Keratinocyte (primary cell): ENCODE measurements at regions not wholly inside any gene's neighbourhood (a gene's known extent, or its start where the extent isn't known, plus 50 kb on each side); places are given as distances from the start of the nearest gene placed in this dataset.

Experiments used
- DNase-seq: peaks from one replicate; pipeline ENCODE4 v3.0.0-alpha.2; 2011; ENCODE audit warnings: low read depth, missing footprints, low spot score
- FAIRE-seq: peaks from 2 replicates; lab custom pipeline; 2011; peaks lifted over from hg19 to GRCh38; lab: Jason Lieb, UNC
- H2AFZ ChIP-seq: 2 replicates; pipeline ENCODE4 v1.6.0; 2012; ENCODE audit warnings: low read length, control low read depth, inconsistent platforms; ENCODE audit not compliant: control insufficient read depth
- H3K27ac ChIP-seq: 2 replicates; pipeline ENCODE4 v1.5.1; 2011; ENCODE audit warnings: low read length; ENCODE audit not compliant: control insufficient read depth, insufficient read depth
- H3K27me3 ChIP-seq: 3 replicates; pipeline ENCODE4 v1.6.0; 2011; ENCODE audit warnings: low read length; ENCODE audit not compliant: control insufficient read depth, insufficient read depth; ENCODE audit errors: extremely low read depth
- H3K36me3 ChIP-seq, 2 experiments: 2 replicates in 1 of 2; 3 replicates in 1 of 2; pipeline ENCODE4 v1.5.1; 2011; ENCODE audit warnings: low read length in 2 of 2, mild to moderate bottlenecking in 1 of 2; ENCODE audit not compliant: control insufficient read depth in 2 of 2, insufficient read depth in 2 of 2; ENCODE audit errors: extremely low read depth in 1 of 2
- H3K4me1 ChIP-seq: 3 replicates; pipeline ENCODE4 v1.5.1; 2011; ENCODE audit warnings: low read length; ENCODE audit not compliant: control insufficient read depth, insufficient read depth; ENCODE audit errors: extremely low read depth
- H3K4me2 ChIP-seq: 3 replicates; pipeline ENCODE4 v1.6.0; 2011; ENCODE audit warnings: low read depth, low read length; ENCODE audit not compliant: control insufficient read depth, insufficient read depth; ENCODE audit errors: extremely low read depth
- H3K4me3 ChIP-seq, 3 experiments: fragments of 200-600 bp in 1 of 3; sonication (generic) in 1 of 3; 2 replicates in 2 of 3; 3 replicates in 1 of 3; pipeline ENCODE4 v1.5.1; 2011 to 2016; ENCODE audit warnings: low read length in 3 of 3, mild to moderate bottlenecking in 3 of 3, control low read depth in 2 of 3, inconsistent platforms in 1 of 3, low read depth in 1 of 3, mixed read lengths in 1 of 3, mixed run types in 1 of 3, moderate library complexity in 1 of 3; ENCODE audit not compliant: control insufficient read depth in 2 of 3, insufficient read depth in 2 of 3; ENCODE audit errors: extremely low read depth in 1 of 3
- H3K79me2 ChIP-seq: 2 replicates; pipeline ENCODE4 v1.6.0; 2012; ENCODE audit warnings: low read length; ENCODE audit not compliant: control insufficient read depth, insufficient read depth
- H3K9ac ChIP-seq: 3 replicates; pipeline ENCODE4 v1.6.0; 2011; ENCODE audit warnings: low read length; ENCODE audit not compliant: control insufficient read depth, insufficient read depth; ENCODE audit errors: extremely low read depth
- H3K9me1 ChIP-seq: 3 replicates; pipeline ENCODE4 v1.6.0; 2011; ENCODE audit warnings: low read length; ENCODE audit not compliant: control insufficient read depth, insufficient read depth; ENCODE audit errors: extremely low read depth
- H3K9me3 ChIP-seq: 2 replicates; pipeline ENCODE4 v1.5.1; 2012; ENCODE audit warnings: low read depth, low read length; ENCODE audit not compliant: control insufficient read depth
- H4K20me1 ChIP-seq: 3 replicates; pipeline ENCODE4 v1.6.0; 2011; ENCODE audit warnings: low read length; ENCODE audit not compliant: control insufficient read depth, insufficient read depth; ENCODE audit errors: extremely low read depth
- EZH2 ChIP-seq: IDR thresholded peaks from one replicate; pipeline ENCODE4 v1.6.1; 2012; ENCODE audit warnings: inconsistent platforms, mild to moderate bottlenecking, low read length, moderate library complexity
- dilution Hi-C: fragments of 300-500 bp; cut with MboI; formaldehyde crosslinking; loops from one replicate; pipeline ENCODE4 v1.7.0; 2020; ENCODE audit warnings: low sequenced_read_pairs; ENCODE audit not compliant: extremely low pct_ligation_motif_present
- TF ChIP-seq, protein P1 (sequence below), 3 experiments: IDR thresholded peaks in 1 of 3; conservative IDR thresholded peaks in 1 of 3; optimal IDR thresholded peaks in 1 of 3; 2 replicates in 2 of 3; 3 replicates in 1 of 3; pipeline versions ENCODE3 to v1.5.1; 2011; ENCODE audit warnings: low read length in 3 of 3, mild to moderate bottlenecking in 3 of 3, moderate library complexity in 2 of 3, control low read depth in 1 of 3, inconsistent platforms in 1 of 3; ENCODE audit not compliant: insufficient read depth in 2 of 3; ENCODE audit errors: extremely low read depth in 1 of 3

GRCh38 chr4:31294655-31295480 lies 574.7 kb downstream of the PCDH7 start:
- no peak for TF ChIP-seq EZH2
- TF ChIP-seq, protein P1, sequence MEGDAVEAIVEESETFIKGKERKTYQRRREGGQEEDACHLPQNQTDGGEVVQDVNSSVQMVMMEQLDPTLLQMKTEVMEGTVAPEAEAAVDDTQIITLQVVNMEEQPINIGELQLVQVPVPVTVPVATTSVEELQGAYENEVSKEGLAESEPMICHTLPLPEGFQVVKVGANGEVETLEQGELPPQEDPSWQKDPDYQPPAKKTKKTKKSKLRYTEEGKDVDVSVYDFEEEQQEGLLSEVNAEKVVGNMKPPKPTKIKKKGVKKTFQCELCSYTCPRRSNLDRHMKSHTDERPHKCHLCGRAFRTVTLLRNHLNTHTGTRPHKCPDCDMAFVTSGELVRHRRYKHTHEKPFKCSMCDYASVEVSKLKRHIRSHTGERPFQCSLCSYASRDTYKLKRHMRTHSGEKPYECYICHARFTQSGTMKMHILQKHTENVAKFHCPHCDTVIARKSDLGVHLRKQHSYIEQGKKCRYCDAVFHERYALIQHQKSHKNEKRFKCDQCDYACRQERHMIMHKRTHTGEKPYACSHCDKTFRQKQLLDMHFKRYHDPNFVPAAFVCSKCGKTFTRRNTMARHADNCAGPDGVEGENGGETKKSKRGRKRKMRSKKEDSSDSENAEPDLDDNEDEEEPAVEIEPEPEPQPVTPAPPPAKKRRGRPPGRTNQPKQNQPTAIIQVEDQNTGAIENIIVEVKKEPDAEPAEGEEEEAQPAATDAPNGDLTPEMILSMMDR (optimal IDR thresholded peaks at IDR 0.05 in 1 of 3, IDR thresholded peaks at IDR 0.05 in 1 of 3, conservative IDR thresholded peaks at IDR 0.05 in 1 of 3; ENCODE audit: extremely low read depth in 1 of 3, insufficient read depth in 2 of 3, low read length in 3 of 3) = no peak
- no peaks in the 10 kb centered on the region for H3K4me1 ChIP-seq
- H3K79me2 ChIP-seq = no peaks in the 10 kb centered on the region
- dilution Hi-C loops = no loop called here
- H3K9me3 ChIP-seq = no peaks in the 10 kb centered on the region
- no peaks in the 10 kb centered on the region for H3K27me3 ChIP-seq
- no peak for DNase-seq
- H3K9ac ChIP-seq = no peak overlapping the region
- H3K27ac ChIP-seq = no peak overlapping the region
- no peaks in the 10 kb centered on the region for H3K36me3 ChIP-seq
- H3K4me3 ChIP-seq = no peak overlapping the region
- no peak overlapping the region for H2AFZ ChIP-seq
- H3K9me1 ChIP-seq = no peaks in the 10 kb centered on the region
- no peak for FAIRE-seq
- no peak overlapping the region for H3K4me2 ChIP-seq
- H4K20me1 ChIP-seq = no peaks in the 10 kb centered on the region

- H2AFZ ChIP-seq = no peak overlapping the region
- H3K4me3 ChIP-seq = no peak overlapping the region
- no peaks in the 10 kb centered on the region for H3K4me1 ChIP-seq
- no peaks in the 10 kb centered on the region for H3K9me3 ChIP-seq
- H3K36me3 ChIP-seq = no peaks in the 10 kb centered on the region
- dilution Hi-C loops = no loop called here
- no peaks in the 10 kb centered on the region for H3K9me1 ChIP-seq
- H3K79me2 ChIP-seq = no peaks in the 10 kb centered on the region
- DNase-seq = no peak
- no peak for TF ChIP-seq EZH2
- TF ChIP-seq, protein P1 (optimal IDR thresholded peaks at IDR 0.05 in 1 of 3, IDR thresholded peaks at IDR 0.05 in 1 of 3, conservative IDR thresholded peaks at IDR 0.05 in 1 of 3; ENCODE audit: extremely low read depth in 1 of 3, insufficient read depth in 2 of 3, low read length in 3 of 3) = no peak
- no peaks in the 10 kb centered on the region for H4K20me1 ChIP-seq
- H3K9ac ChIP-seq = no peak overlapping the region
- no peak overlapping the region for H3K27ac ChIP-seq
- no peak overlapping the region for H3K4me2 ChIP-seq
- FAIRE-seq = no peak
- no peaks in the 10 kb centered on the region for H3K27me3 ChIP-seq
These were observed 578.6 kb downstream of the PCDH7 start for GRCh38 chr4:31298737-31299136.
